ENCODE measurements at regions not wholly inside any gene's neighbourhood (a gene's known extent, or its start where the extent isn't known, plus 50 kb on each side); places are given as distances from the start of the nearest gene placed in this dataset.

DNA sequence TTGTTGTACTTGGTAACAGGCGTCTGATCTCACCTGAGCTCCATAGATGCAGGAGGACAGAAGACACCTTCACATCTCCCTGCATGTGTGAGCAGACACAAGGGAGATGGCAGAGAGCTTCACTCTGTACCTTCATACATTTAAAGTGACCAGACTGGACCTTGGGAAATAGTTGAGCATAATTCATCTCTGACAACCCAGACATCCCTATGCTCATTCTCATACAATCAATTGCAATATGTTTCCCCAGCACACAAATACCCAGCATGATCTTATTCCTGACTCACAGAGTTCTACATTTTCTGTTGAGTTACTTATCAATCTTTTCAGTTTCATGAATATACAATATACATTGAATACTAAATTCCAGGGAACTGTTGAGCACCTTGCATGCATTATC is 488.2 kb upstream of the API5 start:
- TF ChIP-seq POLR2A (IDR thresholded peaks at IDR 0.05) (no peak), CTCF (IDR thresholded peaks at IDR 0.05) (no peak), EP300 (IDR thresholded peaks at IDR 0.05) (no peak)

All from gastroesophageal sphincter (tissue), 3 donors.